Suprapubic skin (tissue), 4 donors: ENCODE measurements at regions not wholly inside any gene's neighbourhood (a gene's known extent, or its start where the extent isn't known, plus 50 kb on each side); places are given as distances from the start of the nearest gene placed in this dataset.

Experiments
- DNase-seq, 2 donors: peaks; one replicate each; pipeline ENCODE4 v3.0.0-alpha.2; 2019; ENCODE audit warnings: low spot score in 2 of 2
- H3K27ac ChIP-seq: fragments of 200-600 bp; sonication (generic); one replicate; pipeline ENCODE4 v1.5.1; 2019
- H3K27me3 ChIP-seq: fragments of 200-600 bp; sonication (generic); one replicate; pipeline ENCODE4 v1.5.1; 2019
- H3K36me3 ChIP-seq: fragments of 200-600 bp; sonication (generic); one replicate; pipeline ENCODE4 v1.5.1; 2019
- H3K4me1 ChIP-seq: fragments of 200-600 bp; sonication (generic); one replicate; pipeline ENCODE4 v1.5.1; 2019
- H3K4me3 ChIP-seq: fragments of 200-600 bp; sonication (generic); one replicate; pipeline ENCODE4 v1.5.1; 2019; ENCODE audit warnings: mild to moderate bottlenecking
- H3K9me3 ChIP-seq: fragments of 200-600 bp; sonication (generic); one replicate; pipeline ENCODE4 v1.5.1; 2019
- CTCF ChIP-seq, 2 donors: fragments of 200-600 bp in 1 of 2; fragments of 450-650 bp in 1 of 2; sonication (generic) in 1 of 2; IDR thresholded peaks; one replicate each; pipeline ENCODE4 v1.5.1; 2016 to 2019; ENCODE audit warnings: antibody characterized with exemption in 2 of 2, mild to moderate bottlenecking in 1 of 2, moderate library complexity in 1 of 2
- EP300 ChIP-seq: sonication (generic); formaldehyde crosslinking; IDR thresholded peaks from one replicate; pipeline ENCODE4 v1.6.1; 2017; ENCODE audit warnings: antibody characterized with exemption
- POLR2A ChIP-seq, 2 donors: fragments of 450-650 bp; IDR thresholded peaks; one replicate each; pipeline ENCODE4 v1.6.1; 2017; ENCODE audit warnings: antibody characterized with exemption in 2 of 2, mild to moderate bottlenecking in 2 of 2, moderate library complexity in 2 of 2
- POLR2AphosphoS5 ChIP-seq, 3 donors: sonication (generic); formaldehyde crosslinking; IDR thresholded peaks; one replicate each; pipeline ENCODE4 v1.6.1; 2017; ENCODE audit warnings: antibody characterized with exemption in 3 of 3
- WGBS: methylation state at CpG from one replicate; pipeline ENCODE4 v1.1.5; 2018; 5-methylcytosine and 5-hydroxymethylcytosine counted together

- Histone ChIP-seq H3K27ac (no peak overlapping the region), H3K4me1 (no peaks in the 10 kb centered on the region), H3K9me3 (no peaks in the 10 kb centered on the region), H3K36me3 (no peaks in the 10 kb centered on the region), H3K4me3 (no peak overlapping the region), H3K27me3 (no peaks in the 10 kb centered on the region)
- DNase-seq: no peak
- TF ChIP-seq EP300 (no peak), POLR2AphosphoS5 (IDR thresholded peaks at IDR 0.05) (no peak), CTCF (IDR thresholded peaks at IDR 0.05) (no peak), POLR2A (IDR thresholded peaks at IDR 0.05) (no peak)
- 56% methylated on average over 2 of the region's 2 CpGs for WGBS
Measured at GRCh38 chr5:167702014-167702413, 589.4 kb upstream of the WWC1 start.

GRCh38 chr5:167708449-167708848 lies 583.0 kb upstream of the WWC1 start:
- Histone ChIP-seq H3K4me1 (no peaks in the 10 kb centered on the region), H3K4me3 (no peak overlapping the region), H3K36me3 (no peaks in the 10 kb centered on the region), H3K27ac (no peak overlapping the region), H3K9me3 (no peaks in the 10 kb centered on the region), H3K27me3 (no peaks in the 10 kb centered on the region)
- TF ChIP-seq POLR2A (IDR thresholded peaks at IDR 0.05): no peak
- no peak for TF ChIP-seq EP300
- TF ChIP-seq CTCF (IDR thresholded peaks at IDR 0.05): no peak
- no peak for TF ChIP-seq POLR2AphosphoS5 (IDR thresholded peaks at IDR 0.05)
- DNase-seq: no peak
- 79% methylated on average over 3 of the region's 3 CpGs for WGBS

GRCh38 chr5:167709625-167710024 lies 581.8 kb upstream of the WWC1 start:
- Histone ChIP-seq H3K4me3 (no peak overlapping the region), H3K9me3 (no peaks in the 10 kb centered on the region), H3K36me3 (no peaks in the 10 kb centered on the region), H3K27me3 (no peaks in the 10 kb centered on the region), H3K27ac (no peak overlapping the region), H3K4me1 (no peaks in the 10 kb centered on the region)
- TF ChIP-seq CTCF (IDR thresholded peaks at IDR 0.05) (no peak), EP300 (no peak), POLR2AphosphoS5 (IDR thresholded peaks at IDR 0.05) (no peak), POLR2A (IDR thresholded peaks at IDR 0.05) (no peak)
- WGBS: 91% methylated on average over 4 of the region's 4 CpGs
- DNase-seq: no peak

GRCh38 chr5:167710444-167711073 lies 580.9 kb upstream of the WWC1 start:
- no peak for DNase-seq
- no peak overlapping the region for H3K4me3 ChIP-seq
- no peaks in the 10 kb centered on the region for H3K27me3 ChIP-seq
- no peaks in the 10 kb centered on the region for H3K9me3 ChIP-seq
- no peaks in the 10 kb centered on the region for H3K36me3 ChIP-seq
- H3K27ac ChIP-seq: no peak overlapping the region
- H3K4me1 ChIP-seq: no peaks in the 10 kb centered on the region
- WGBS: 31% methylated on average over 3 of the region's 3 CpGs
- TF ChIP-seq POLR2A (IDR thresholded peaks at IDR 0.05) (no peak), EP300 (no peak), POLR2AphosphoS5 (IDR thresholded peaks at IDR 0.05) (no peak), CTCF (IDR thresholded peaks at IDR 0.05) (no peak)

- 62% methylated on average over 7 of the region's 7 CpGs for WGBS
- Histone ChIP-seq H3K27ac (no peak overlapping the region), H3K27me3 (no peaks in the 10 kb centered on the region), H3K36me3 (no peaks in the 10 kb centered on the region), H3K4me3 (no peak overlapping the region), H3K9me3 (no peaks in the 10 kb centered on the region), H3K4me1 (no peaks in the 10 kb centered on the region)
- no peak for TF ChIP-seq CTCF (IDR thresholded peaks at IDR 0.05)
- TF ChIP-seq EP300: no peak
- no peak for TF ChIP-seq POLR2A (IDR thresholded peaks at IDR 0.05)
- TF ChIP-seq POLR2AphosphoS5 (IDR thresholded peaks at IDR 0.05): no peak
- DNase-seq: no peak
Measured at GRCh38 chr5:167712986-167713585, 578.4 kb upstream of the WWC1 start.
